SK-N-SH (cell line): ENCODE measurements at regions not wholly inside any gene's neighbourhood (a gene's known extent, or its start where the extent isn't known, plus 50 kb on each side); places are given as distances from the start of the nearest gene placed in this dataset.

Experiments used
- CTCF ChIA-PET: fragments of 300-600, 350-600 bp; formaldehyde crosslinking; extraction: SDS; loops from one replicate; lab custom pipeline; 2021; lab: Yijun Ruan, JAX
- POLR2A ChIA-PET: fragments of 350-600 bp; sonication (Branson Sonifier 250); formaldehyde crosslinking; extraction: SDS; loops from one replicate; lab custom pipeline; 2020; ENCODE audit warnings: antibody characterized with exemption, inconsistent platforms; lab: Yijun Ruan, JAX
- DNase-seq: peaks from one replicate; pipeline ENCODE4 v3.0.0; 2012
- H2AFZ ChIP-seq: fragments of 200-600 bp; sonication (generic); 2 replicates; pipeline ENCODE4 v1.8.1; 2016; ENCODE audit warnings: antibody characterized with exemption, mild to moderate bottlenecking, low read depth
- H3F3A ChIP-seq: fragments of 200-600 bp; sonication (generic); replicated peaks from 2 replicates; pipeline ENCODE3; 2016; ENCODE audit warnings: antibody characterized with exemption, mild to moderate bottlenecking; ENCODE audit not compliant: insufficient read depth
- H3K27ac ChIP-seq, 2 experiments: fragments of 200-500 bp in 1 of 2; fragments of 200-600 bp in 1 of 2; sonication (Bioruptor generic) in 1 of 2; sonication (generic), shearing (Covaris generic) in 1 of 2; 2 replicates each; pipeline versions ENCODE4 v1.5.1 to v1.6.1; 2014 to 2016; ENCODE audit warnings: low read depth in 2 of 2, inconsistent platforms in 1 of 2, low read length in 1 of 2, mild to moderate bottlenecking in 1 of 2, mixed read lengths in 1 of 2
- H3K27me3 ChIP-seq: fragments of 200-600 bp; sonication (generic), shearing (Covaris generic); 2 replicates; pipeline ENCODE4 v1.6.1; 2016; ENCODE audit warnings: mixed run types; ENCODE audit not compliant: insufficient read depth
- H3K36me3 ChIP-seq, 2 experiments: fragments of 200-500 bp in 1 of 2; fragments of 200-600 bp in 1 of 2; sonication (Bioruptor generic) in 1 of 2; sonication (generic) in 1 of 2; replicated peaks in 1 of 2; 2 replicates each; pipeline versions ENCODE3 to v1.5.1; 2014 to 2016; ENCODE audit warnings: low read length in 1 of 2, mild to moderate bottlenecking in 1 of 2; ENCODE audit not compliant: insufficient read depth in 2 of 2, control insufficient read depth in 1 of 2
- H3K4me1 ChIP-seq, 2 experiments: fragments of 200-500 bp in 1 of 2; fragments of 200-600 bp in 1 of 2; sonication (Bioruptor generic) in 1 of 2; sonication (generic), shearing (Covaris generic) in 1 of 2; 2 replicates each; pipeline versions ENCODE4 v1.5.1 to v1.6.1; 2014 to 2016; ENCODE audit warnings: low read depth in 1 of 2, low read length in 1 of 2, mixed run types in 1 of 2; ENCODE audit not compliant: insufficient read depth in 2 of 2, control insufficient read depth in 1 of 2
- H3K4me2 ChIP-seq: fragments of 200-600 bp; sonication (generic), shearing (Covaris generic); 2 replicates; pipeline ENCODE4 v1.6.1; 2017; ENCODE audit warnings: mixed run types
- H3K4me3 ChIP-seq, 2 experiments: fragments of 200-500 bp in 1 of 2; fragments of 200-600 bp in 1 of 2; sonication (Bioruptor generic) in 1 of 2; sonication (generic), shearing (Covaris generic) in 1 of 2; 2 replicates each; pipeline versions ENCODE4 v1.5.1 to v1.8.1; 2014 to 2016; ENCODE audit warnings: low read depth in 2 of 2, inconsistent platforms in 1 of 2, low read length in 1 of 2, mild to moderate bottlenecking in 1 of 2, mixed read lengths in 1 of 2, moderate library complexity in 1 of 2
- H3K79me2 ChIP-seq: fragments of 200-600 bp; sonication (generic); 2 replicates; pipeline ENCODE4 v1.8.1; 2017; ENCODE audit warnings: mild to moderate bottlenecking; ENCODE audit not compliant: insufficient read depth
- H3K9ac ChIP-seq: fragments of 200-600 bp; sonication (generic); 2 replicates; pipeline ENCODE4 v1.6.1; 2017; ENCODE audit warnings: mixed run types
- H3K9me2 ChIP-seq: fragments of 200-600 bp; sonication (generic); 2 replicates; pipeline ENCODE4 v1.6.1; 2017; ENCODE audit warnings: mixed run types
- H3K9me3 ChIP-seq: fragments of 200-600 bp; sonication (generic); 2 replicates; pipeline ENCODE4 v1.6.1; 2017; ENCODE audit warnings: mixed run types, mild to moderate bottlenecking, moderate library complexity
- H4K20me1 ChIP-seq: fragments of 200-600 bp; sonication (generic); 2 replicates; pipeline ENCODE4 v1.6.1; 2017; ENCODE audit warnings: mild to moderate bottlenecking, mixed run types; ENCODE audit not compliant: insufficient read depth
- CTCF ChIP-seq: fragments of 200-600 bp; sonication (generic); IDR thresholded peaks from 2 replicates; pipeline ENCODE4 v1.6.1; 2017; ENCODE audit warnings: antibody characterized with exemption, mild to moderate bottlenecking, moderate library complexity
- EP300 ChIP-seq, 2 experiments: IDR thresholded peaks; 2 replicates each; pipeline versions ENCODE4 v1.4.0 to v1.6.1; 2012; ENCODE audit warnings: borderline replicate concordance in 1 of 2, low read depth in 1 of 2, low read length in 1 of 2
- EZH2phosphoT487 ChIP-seq: fragments of 200-600 bp; sonication (generic); IDR thresholded peaks from 2 replicates; pipeline ENCODE4 v1.6.1; 2017; ENCODE audit warnings: low read depth, mixed run types, mild to moderate bottlenecking, antibody characterized with exemption, moderate library complexity, borderline replicate concordance
- FOSL2 ChIP-seq: IDR thresholded peaks from 2 replicates; pipeline ENCODE4 v1.4.0; 2012; ENCODE audit warnings: low read depth, mild to moderate bottlenecking, moderate library complexity, borderline replicate concordance
- GABPA ChIP-seq: IDR thresholded peaks from 2 replicates; pipeline ENCODE4 v1.4.0; 2012; ENCODE audit warnings: low read depth, mild to moderate bottlenecking
- GATA2 ChIP-seq: sonication (generic); formaldehyde crosslinking; IDR thresholded peaks from 2 replicates; pipeline ENCODE4 v1.5.0; 2020; ENCODE audit warnings: mild to moderate bottlenecking, missing genetic modification reagents
- JUND ChIP-seq: IDR thresholded peaks from 2 replicates; pipeline ENCODE4 v1.4.0; 2012
- MXI1 ChIP-seq: IDR thresholded peaks from 2 replicates; pipeline ENCODE4 v1.6.1; 2012; ENCODE audit warnings: mild to moderate bottlenecking, low read depth, low read length, improper control_type of control experiment
- NRF1 ChIP-seq: IDR thresholded peaks from 2 replicates; pipeline ENCODE4 v1.6.1; 2012; ENCODE audit warnings: low read depth, mild to moderate bottlenecking, low read length
- PBX3 ChIP-seq: IDR thresholded peaks from 2 replicates; pipeline ENCODE4; 2012
- RAD21 ChIP-seq: IDR thresholded peaks from 2 replicates; pipeline ENCODE4 v1.6.1; 2012; ENCODE audit warnings: mild to moderate bottlenecking, low read length
- RCOR1 ChIP-seq: fragments of 150-350 bp; IDR thresholded peaks from 2 replicates; pipeline ENCODE4 v1.6.1; 2017; ENCODE audit warnings: antibody characterized with exemption, low read length
- REST ChIP-seq: IDR thresholded peaks from 2 replicates; pipeline ENCODE4 v1.6.1; 2012; ENCODE audit warnings: mild to moderate bottlenecking, low read depth, low read length, moderate library complexity
- RFX5 ChIP-seq: IDR thresholded peaks from 2 replicates; pipeline ENCODE4 v1.6.1; 2012; ENCODE audit warnings: mild to moderate bottlenecking, improper control_type of control experiment, low read length
- TAF1 ChIP-seq: IDR thresholded peaks from 2 replicates; pipeline ENCODE4 v1.6.1; 2012; ENCODE audit warnings: low read depth, mild to moderate bottlenecking, low read length, moderate library complexity, borderline replicate concordance
- TEAD4 ChIP-seq: IDR thresholded peaks from 2 replicates; pipeline ENCODE4 v1.4.0; 2012; ENCODE audit warnings: mild to moderate bottlenecking, borderline replicate concordance; ENCODE audit not compliant: insufficient read depth
- USF1 ChIP-seq: IDR thresholded peaks from 2 replicates; pipeline ENCODE4 v1.4.0; 2012; ENCODE audit warnings: low read depth, borderline replicate concordance
- YY1 ChIP-seq: IDR thresholded peaks from 2 replicates; pipeline ENCODE4 v1.4.0; 2012; ENCODE audit warnings: low read depth, mild to moderate bottlenecking
- WGBS: methylation state at CpG from one replicate; pipeline ENCODE4 v1.1.6; 2017; ENCODE audit warnings: low lambda C conversion rate; 5-methylcytosine and 5-hydroxymethylcytosine counted together

DNA sequence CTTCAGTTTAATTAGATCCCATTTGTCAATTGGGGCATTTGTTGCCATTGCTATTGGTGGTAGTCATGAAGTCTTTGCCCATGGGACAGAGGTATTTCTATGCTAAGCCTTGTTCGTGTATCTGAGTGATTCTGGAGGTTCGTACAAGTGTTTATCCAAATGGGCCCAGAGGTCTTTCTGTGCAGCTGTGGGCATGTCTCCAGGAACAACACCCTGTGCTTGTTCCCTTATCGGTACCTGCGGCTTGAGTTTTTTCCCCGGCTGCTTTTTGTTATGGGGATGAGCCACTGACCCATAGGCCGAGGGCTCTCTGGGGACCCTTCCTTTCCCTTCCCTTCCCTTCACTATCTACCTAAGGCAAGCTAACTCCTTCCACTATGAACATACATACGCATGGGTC lies 81.4 kb upstream of the WDR1 start (continued):
- TF ChIP-seq FOSL2 = no peak
- no peak for TF ChIP-seq GATA2
- no peak for TF ChIP-seq TEAD4

DNA sequence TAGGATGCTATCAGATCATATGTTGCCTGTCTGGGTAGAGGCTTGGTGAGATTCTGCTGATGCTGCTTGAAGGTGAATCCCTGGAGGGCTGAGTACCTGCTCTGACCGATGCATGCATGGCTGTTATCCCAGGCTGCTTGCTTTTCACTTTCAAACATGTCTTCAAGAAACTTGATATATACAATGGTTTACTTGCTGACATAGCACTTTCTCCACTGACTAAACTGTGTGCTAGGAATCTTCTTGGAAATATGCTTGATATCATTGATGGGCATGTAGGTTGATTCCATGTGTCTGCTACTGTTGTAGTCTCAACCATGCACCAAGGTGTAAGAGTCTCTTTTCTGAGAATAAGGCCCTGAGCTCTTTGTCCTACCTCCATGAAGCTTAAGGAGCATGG lies 79.6 kb upstream of the WDR1 start:
- ChIA-PET CTCF (no interaction called here), POLR2A (no interaction called here)
- TF ChIP-seq USF1 (no peak), TAF1 (no peak), FOSL2 (no peak), GABPA (no peak), REST (no peak), GATA2 (no peak), PBX3 (no peak), RFX5 (no peak), RCOR1 (no peak), EP300 (IDR thresholded peaks at IDR 0.05; ENCODE audit: borderline replicate concordance in 1 of 2, low read depth in 1 of 2, low read length in 1 of 2) (no peak), TEAD4 (no peak), EZH2phosphoT487 (no peak), MXI1 (no peak), JUND (no peak), RAD21 (no peak), YY1 (no peak), NRF1 (no peak), CTCF (no peak)
- WGBS = 9% methylated on average over 1 of the region's 1 CpG
- Histone ChIP-seq H3K9me3 (no peaks in the 10 kb centered on the region), H3K79me2 (no peaks in the 10 kb centered on the region), H3K27me3 (no peaks in the 10 kb centered on the region), H3K36me3 (no peaks in the 10 kb centered on the region), H3K27ac (no peak overlapping the region), H2AFZ (no peak overlapping the region), H3K9ac (no peak overlapping the region), H3K4me2 (no peak overlapping the region), H3K9me2 (no peaks in the 10 kb centered on the region), H3K4me3 (no peak overlapping the region), H3K4me1 (no peaks in the 10 kb centered on the region), H3F3A (no peaks in the 10 kb centered on the region), H4K20me1 (no peaks in the 10 kb centered on the region)
- DNase-seq = no peak
